GM18868 (cell line): ENCODE measurements at regions not wholly inside any gene's neighbourhood (a gene's known extent, or its start where the extent isn't known, plus 50 kb on each side); places are given as distances from the start of the nearest gene placed in this dataset.

ENCODE experiments used
- ATAC-seq: cut with Tn5 transposase; IDR thresholded peaks from one replicate; pipeline ENCODE4 v1.9.1; 2021; ENCODE audit warnings: mild to moderate bottlenecking, moderate library complexity; ENCODE audit not compliant: unreplicated experiment

GRCh38 chr5:87954121-87954520, 314.5 kb downstream of the TMEM161B start:
- ATAC-seq, result no peak

DNA sequence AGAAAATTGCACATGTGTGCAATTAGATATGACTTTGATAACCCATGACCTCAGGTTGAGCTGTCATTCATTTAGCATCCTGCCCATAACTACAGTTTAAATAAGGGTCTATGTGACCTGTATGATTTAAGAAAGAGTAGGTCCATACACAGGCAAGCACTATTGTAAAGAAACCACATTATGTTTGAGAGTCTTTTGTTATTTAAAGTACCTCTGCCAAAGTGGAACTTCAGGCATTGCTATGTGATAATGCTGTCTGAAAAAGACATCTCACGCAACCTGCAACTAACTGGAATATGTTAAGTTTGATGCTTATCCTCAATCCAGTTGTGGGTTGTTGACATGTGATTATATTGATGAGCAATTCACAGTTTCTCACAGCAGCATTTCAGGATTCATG, 317.0 kb downstream of the TMEM161B start:
- ATAC-seq, result no peak

- no peak for ATAC-seq
These were observed 318.7 kb downstream of the TMEM161B start for GRCh38 chr5:87949676-87950631.

GRCh38 chr5:87948486-87948885, 320.2 kb downstream of the TMEM161B start:
- ATAC-seq, result no peak

GRCh38 chr5:87946271-87946670, 322.4 kb downstream of the TMEM161B start:
- no peak for ATAC-seq

DNA sequence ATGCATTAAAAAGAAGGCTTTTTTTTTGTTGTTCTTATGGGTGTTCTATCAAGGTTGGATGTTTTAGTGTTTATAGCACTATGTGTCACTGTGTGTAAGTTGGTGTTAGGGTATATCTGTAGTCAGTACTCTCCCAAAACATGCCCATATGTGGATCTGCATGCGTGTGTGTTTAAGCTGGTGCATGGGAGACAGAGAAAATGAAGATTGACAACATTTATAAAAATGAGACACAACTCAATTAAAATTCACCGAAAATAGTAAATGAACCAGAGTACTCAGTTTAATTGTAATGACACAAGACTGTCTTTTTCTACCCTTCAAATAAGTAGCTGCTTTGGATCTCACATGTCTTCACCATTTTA, 323.4 kb downstream of the TMEM161B start:
- ATAC-seq, result no peak

GRCh38 chr5:87944553-87945285, 323.9 kb downstream of the TMEM161B start:
- ATAC-seq, result no peak

- ATAC-seq, result no peak
These were observed 327.9 kb downstream of the TMEM161B start for GRCh38 chr5:87940775-87941174.

DNA sequence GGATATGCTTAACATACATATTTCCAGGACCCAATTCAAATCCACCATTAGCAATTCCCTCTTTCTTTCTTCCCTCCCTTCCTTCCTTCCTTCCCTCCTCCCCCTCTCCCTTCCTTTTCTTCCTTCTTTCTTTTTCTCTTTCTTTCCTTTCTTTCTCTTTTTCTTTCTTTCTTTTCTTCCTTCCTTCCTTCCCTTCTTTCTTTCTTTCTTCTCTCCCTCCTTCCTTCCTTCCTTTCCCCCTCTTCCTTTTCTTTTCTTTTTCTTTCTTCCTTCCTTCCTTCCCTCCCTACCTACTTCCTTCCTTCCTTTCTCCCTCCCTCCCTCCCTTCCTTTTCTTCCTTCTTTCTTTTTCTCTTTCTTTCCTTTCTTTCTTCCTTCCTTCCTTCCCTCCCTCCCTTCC, 332.0 kb downstream of the TMEM161B start:
- no peak for ATAC-seq

GRCh38 chr5:87924436-87924835, 344.2 kb downstream of the TMEM161B start:
- no peak for ATAC-seq

GRCh38 chr5:87916320-87916719, 352.3 kb downstream of the TMEM161B start:
- ATAC-seq, result no peak

DNA sequence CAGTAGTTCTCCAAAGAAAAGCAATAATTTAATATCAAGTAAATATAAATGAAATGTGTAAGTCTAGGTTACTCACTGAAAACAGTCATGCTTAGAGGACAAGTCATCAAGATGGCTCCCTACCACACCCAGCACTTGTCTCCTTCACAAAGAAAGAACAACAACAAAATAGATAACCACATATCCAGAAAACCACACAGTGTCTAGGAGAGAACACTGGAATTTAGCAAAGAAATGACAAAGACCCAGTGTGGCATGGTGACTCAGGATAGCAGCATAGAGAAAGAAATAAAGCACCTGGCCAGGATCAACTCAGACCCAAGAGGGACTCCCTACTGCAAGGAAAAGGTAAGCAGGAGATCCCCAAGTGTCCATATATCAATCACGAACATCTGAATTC, 356.2 kb downstream of the TMEM161B start:
- no peak for ATAC-seq

GRCh38 chr5:87909382-87909781, 359.3 kb downstream of the TMEM161B start:
- no peak for ATAC-seq

DNA sequence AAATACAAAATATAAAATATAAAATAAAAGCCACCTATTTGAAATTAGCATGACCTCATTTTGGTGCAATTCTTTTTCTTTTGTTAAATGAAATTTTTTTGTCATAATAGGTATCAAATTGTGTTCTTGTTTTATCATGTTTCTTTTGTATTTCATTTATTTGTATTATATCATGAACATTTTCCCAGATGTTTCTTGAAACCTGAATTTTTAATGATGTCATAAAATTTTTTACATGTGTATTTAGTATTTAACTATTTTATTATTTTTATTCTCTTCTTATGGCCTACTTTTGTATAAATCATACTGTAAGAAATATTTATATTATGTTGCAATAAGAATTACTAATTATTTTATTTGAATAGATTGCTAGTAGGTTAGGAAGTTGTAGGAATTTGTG, 361.7 kb downstream of the TMEM161B start:
- ATAC-seq, result no peak

DNA sequence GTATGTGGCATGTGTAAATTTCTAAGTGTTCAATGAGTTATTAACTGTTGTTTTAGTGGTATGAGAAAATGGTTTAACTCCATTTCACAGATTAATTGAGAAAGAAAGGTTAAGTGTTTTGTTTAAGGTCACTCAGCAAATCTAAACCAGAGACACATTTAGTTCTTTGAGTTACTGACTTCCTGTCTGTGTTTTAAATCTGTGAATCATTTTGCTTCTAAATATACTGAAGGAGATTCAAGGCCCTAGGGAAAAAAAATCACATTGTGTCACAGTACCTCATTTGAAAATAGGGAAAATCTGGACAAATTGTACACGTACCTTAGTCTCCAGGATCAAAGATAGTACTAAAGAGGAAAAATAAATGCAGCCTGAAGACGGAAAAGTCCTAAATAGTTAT, 368.2 kb downstream of the TMEM161B start:
- no peak for ATAC-seq

DNA sequence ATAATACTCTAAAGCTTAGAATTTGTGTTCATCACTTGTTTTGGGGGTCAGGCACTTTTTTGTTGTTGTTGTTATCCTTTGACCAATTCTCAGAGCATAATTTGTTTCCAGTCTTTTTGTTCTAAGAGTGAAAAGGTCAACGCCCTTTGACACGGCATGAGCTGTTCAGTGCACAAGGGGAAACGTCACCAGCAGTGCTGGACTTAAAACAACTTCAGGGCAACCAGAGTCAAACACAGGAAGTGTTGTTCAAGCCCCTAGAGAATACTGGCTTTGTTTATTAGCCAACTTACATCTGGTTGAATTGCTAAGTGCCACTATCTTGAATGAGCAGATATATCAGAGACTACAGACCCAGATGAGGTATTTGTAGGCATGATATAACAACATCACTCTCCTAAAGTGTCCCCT, 368.9 kb downstream of the TMEM161B start:
- no peak for ATAC-seq

DNA sequence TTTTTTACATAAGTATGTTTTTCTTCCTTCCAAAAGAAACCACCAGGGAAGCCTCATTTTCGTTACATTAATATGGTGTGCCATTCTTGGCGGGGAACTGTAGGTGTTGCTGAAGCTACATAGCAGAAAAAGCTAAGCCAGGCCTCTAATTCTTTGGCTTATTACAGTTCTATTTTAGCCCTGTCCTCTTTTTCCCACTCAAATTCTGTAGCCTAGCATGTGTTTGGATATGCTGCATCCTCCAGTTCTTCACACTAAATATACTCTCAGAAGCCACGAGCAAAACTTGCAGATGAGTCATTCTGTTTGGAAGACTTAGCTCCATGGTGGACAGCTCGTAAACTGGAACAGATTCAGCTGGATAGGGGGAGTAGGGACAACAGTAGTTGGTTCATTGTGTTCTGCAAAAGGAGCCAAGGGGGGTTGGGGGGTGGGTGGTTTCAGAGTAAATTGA, 369.4 kb downstream of the TMEM161B start:
- ATAC-seq, result no peak

GRCh38 chr5:87898574-87898973, 370.1 kb downstream of the TMEM161B start:
- ATAC-seq, result no peak

DNA sequence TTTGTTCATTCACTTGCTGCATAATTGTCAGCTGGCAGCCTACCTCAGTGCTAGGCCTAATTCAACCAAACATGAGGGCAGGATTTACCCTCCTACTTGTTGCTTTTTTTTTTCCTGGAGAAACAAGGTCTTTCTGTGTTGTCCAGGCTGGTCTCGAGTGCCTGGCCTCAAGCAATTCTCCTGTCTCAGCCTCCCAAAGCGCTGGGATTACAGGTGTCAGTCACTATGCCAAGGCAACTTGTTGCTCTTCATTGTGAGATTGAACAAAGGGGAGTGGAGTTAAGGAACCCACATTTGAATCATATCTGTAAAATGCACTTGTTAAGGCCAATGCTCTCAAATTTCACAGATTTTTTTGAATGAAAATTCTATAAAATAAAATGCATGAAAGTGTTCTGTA, 380.5 kb downstream of the TMEM161B start:
- no peak for ATAC-seq

DNA sequence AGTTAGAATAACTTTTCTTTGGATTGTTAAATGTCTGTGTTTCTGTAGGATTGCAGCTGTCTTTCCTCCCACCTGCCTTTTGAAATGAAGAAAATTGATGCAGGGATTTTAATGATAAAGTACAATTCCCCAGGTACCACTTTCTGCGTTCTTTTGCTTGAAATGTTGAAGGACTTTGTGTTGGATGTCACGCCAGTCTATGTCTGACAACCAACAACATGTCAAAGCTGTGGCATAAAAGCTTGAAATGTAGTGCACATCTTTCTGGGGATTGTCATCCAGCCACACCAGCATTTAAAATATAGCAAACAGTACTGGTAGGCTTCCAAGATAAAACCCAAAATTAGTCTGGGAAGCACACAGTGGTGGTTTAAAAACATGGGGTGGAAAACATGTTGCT, 381.4 kb downstream of the TMEM161B start:
- no peak for ATAC-seq

DNA sequence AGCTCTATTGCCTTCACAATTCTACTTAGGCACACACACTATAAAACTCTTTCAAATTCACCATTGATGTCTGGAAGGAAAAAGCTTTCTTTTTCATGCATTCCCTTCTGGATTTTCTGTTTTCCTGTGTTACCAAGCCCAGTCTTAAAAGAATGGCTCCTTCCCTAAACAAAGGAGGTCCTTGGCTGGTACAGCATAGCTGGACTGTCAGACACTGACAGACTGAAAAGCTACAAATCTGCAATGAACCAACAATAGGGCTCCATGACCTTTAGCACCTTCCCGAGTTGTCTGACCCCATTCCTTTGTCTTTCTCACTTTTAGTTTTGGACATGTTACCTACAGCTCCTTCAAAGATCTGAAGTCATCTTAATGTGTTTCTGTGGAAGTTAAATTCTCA, 382.5 kb downstream of the TMEM161B start:
- ATAC-seq, result no peak

DNA sequence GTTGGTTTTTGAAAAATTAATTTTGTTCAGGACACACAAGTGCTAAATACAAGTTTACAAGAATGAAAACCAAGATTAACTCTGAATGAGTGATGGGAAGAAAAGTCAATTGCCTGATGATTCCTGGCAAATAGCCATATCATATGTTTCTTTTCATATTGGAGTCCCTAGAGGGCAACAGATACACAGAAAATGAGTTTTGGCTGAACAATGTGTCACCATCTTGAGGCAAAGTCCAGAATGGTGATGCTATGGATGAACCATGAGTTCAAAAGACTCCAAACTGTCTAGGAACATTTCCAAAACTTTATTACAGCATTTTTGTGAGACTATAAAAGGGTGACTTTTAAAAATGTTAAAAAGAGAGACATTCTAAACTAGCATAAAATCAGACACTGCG, 382.9 kb downstream of the TMEM161B start:
- no peak for ATAC-seq
